ENCODE measurements at regions not wholly inside any gene's neighbourhood (a gene's known extent, or its start where the extent isn't known, plus 50 kb on each side); places are given as distances from the start of the nearest gene placed in this dataset.

GRCh38 chr3:94303897-94304296 lies 241.0 kb downstream of the NSUN3 start:
- TF ChIP-seq, protein P1, sequence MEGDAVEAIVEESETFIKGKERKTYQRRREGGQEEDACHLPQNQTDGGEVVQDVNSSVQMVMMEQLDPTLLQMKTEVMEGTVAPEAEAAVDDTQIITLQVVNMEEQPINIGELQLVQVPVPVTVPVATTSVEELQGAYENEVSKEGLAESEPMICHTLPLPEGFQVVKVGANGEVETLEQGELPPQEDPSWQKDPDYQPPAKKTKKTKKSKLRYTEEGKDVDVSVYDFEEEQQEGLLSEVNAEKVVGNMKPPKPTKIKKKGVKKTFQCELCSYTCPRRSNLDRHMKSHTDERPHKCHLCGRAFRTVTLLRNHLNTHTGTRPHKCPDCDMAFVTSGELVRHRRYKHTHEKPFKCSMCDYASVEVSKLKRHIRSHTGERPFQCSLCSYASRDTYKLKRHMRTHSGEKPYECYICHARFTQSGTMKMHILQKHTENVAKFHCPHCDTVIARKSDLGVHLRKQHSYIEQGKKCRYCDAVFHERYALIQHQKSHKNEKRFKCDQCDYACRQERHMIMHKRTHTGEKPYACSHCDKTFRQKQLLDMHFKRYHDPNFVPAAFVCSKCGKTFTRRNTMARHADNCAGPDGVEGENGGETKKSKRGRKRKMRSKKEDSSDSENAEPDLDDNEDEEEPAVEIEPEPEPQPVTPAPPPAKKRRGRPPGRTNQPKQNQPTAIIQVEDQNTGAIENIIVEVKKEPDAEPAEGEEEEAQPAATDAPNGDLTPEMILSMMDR (IDR thresholded peaks at IDR 0.05; ENCODE audit: borderline replicate concordance, insufficient read depth, low read depth, low read length), result no peak
- H3K4me3 ChIP-seq (ENCODE audit: low read depth, low read length), result no peak overlapping the region

DNA sequence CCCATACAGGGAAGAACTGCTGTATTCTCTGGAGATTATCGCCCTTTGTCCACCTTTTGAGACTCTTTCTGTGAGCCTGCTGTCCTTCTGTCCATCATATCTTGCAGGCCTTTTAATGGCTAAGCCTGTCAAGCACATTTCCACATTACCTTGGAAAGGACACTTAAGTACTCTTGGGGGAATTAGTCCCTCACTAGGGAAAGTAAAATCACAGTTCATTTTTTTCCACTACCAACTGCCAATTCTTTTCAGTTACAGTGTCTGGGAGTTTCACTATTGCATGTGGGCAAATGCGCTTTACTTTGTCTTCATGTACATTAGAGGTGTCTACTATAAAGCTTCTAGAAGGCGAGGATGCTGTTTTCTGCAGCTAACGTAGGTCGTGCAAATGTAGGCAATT lies 242.1 kb downstream of the NSUN3 start:
- TF ChIP-seq, protein P1 (IDR thresholded peaks at IDR 0.05; ENCODE audit: borderline replicate concordance, insufficient read depth, low read depth, low read length), result no peak
- H3K4me3 ChIP-seq (ENCODE audit: low read depth, low read length), result no peak overlapping the region

GRCh38 chr3:94305835-94306611 lies 243.2 kb downstream of the NSUN3 start:
- TF ChIP-seq, protein P1 (IDR thresholded peaks at IDR 0.05; ENCODE audit: borderline replicate concordance, insufficient read depth, low read depth, low read length), result no peak
- H3K4me3 ChIP-seq (ENCODE audit: low read depth, low read length), result no peak overlapping the region

DNA sequence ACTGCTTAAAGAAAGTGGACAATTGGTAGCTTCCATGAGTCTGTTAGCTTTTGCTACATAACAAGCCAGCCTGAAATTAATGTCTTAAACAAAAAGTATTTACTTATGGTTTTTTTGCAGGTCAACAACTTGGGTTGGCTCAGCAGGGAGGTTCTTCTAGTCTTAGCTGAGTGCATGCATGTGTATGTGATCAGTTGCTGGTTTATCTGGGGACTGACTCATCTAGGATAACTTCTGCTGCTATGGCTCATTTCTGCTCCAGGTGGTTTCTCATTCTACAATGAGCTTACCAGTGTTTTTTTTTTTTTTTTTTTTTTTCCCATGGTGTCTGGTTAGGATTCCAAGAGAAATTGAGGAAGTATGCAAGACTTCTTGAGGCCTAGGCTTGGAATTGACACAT lies 244.7 kb downstream of the NSUN3 start:
- H3K4me3 ChIP-seq (ENCODE audit: low read depth, low read length), result no peak overlapping the region
- TF ChIP-seq, protein P1 (IDR thresholded peaks at IDR 0.05; ENCODE audit: borderline replicate concordance, insufficient read depth, low read depth, low read length), result no peak

DNA sequence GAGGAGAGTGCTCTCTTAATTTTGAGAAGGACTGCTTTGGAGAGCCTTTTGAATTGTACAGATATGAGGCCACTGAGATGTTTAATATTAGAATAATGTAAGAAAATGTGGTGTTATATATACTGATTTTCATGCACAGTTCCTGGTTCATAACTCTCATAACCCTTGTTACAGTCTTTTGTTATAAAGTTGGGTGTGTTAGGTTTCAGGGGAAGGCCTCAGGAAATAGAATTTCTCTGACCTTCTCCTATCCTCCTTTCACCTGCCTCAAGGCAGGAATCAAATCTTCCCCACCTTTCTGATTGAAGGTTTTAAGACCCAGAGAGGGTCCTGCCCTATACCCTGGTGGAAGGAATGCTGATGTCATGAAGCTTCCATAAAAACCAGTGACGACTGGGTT lies 245.9 kb downstream of the NSUN3 start:
- TF ChIP-seq, protein P1 (IDR thresholded peaks at IDR 0.05; ENCODE audit: borderline replicate concordance, insufficient read depth, low read depth, low read length), result no peak
- H3K4me3 ChIP-seq (ENCODE audit: low read depth, low read length), result no peak overlapping the region

GRCh38 chr3:94310341-94311135 lies 247.7 kb downstream of the NSUN3 start:
- TF ChIP-seq, protein P1 (IDR thresholded peaks at IDR 0.05; ENCODE audit: borderline replicate concordance, insufficient read depth, low read depth, low read length), result no peak

More at GRCh38 chr3:94310341-94311135, 247.7 kb downstream of the NSUN3 start:
- no peak overlapping the region for H3K4me3 ChIP-seq (ENCODE audit: low read depth, low read length)

Data from GM12875 (cell line).